Body of pancreas (tissue), 4 donors: ENCODE measurements at regions not wholly inside any gene's neighbourhood (a gene's known extent, or its start where the extent isn't known, plus 50 kb on each side); places are given as distances from the start of the nearest gene placed in this dataset.

ENCODE experiments used
- ATAC-seq: fragments of 150-250 bp; one replicate; pipeline ENCODE4 v1.9.1; 2016
- DNase-seq, 4 donors: peaks; one replicate each; pipeline ENCODE4 v3.0.0-alpha.2; 2019
- H3K27ac ChIP-seq, 4 donors: fragments of 200-600 bp; sonication (generic); 1 replicate in 3 of 4; 2 replicates in 1 of 4; pipeline versions ENCODE4 v1.5.1 to v1.6.1; 2016 to 2019; ENCODE audit warnings: mild to moderate bottlenecking in 1 of 4, mixed read lengths in 1 of 4, moderate library complexity in 1 of 4
- H3K27me3 ChIP-seq, 2 donors: fragments of 200-600 bp; sonication (generic); one replicate each; pipeline ENCODE4 v1.6.0; 2016; ENCODE audit warnings: mild to moderate bottlenecking in 1 of 2
- H3K36me3 ChIP-seq, 2 donors: fragments of 200-600 bp; sonication (generic); replicated peaks in 1 of 2; 2 replicates each; pipeline ENCODE4 v1.5.1; 2016; ENCODE audit warnings: low read depth in 2 of 2; ENCODE audit not compliant: insufficient read depth in 1 of 2
- H3K4me1 ChIP-seq: fragments of 200-600 bp; sonication (generic); one replicate; pipeline ENCODE4 v1.6.0; 2016
- H3K4me3 ChIP-seq, 2 donors: fragments of 200-600 bp; sonication (generic); 1 replicate in 1 of 2; 2 replicates in 1 of 2; pipeline ENCODE4 v1.5.1; 2016 to 2019
- H3K9me3 ChIP-seq, 3 donors: fragments of 200-600 bp; sonication (generic); 1 replicate in 2 of 3; 2 replicates in 1 of 3; pipeline ENCODE4 v1.5.1; 2016
- CTCF ChIP-seq, 7 experiments: fragments of 450-650 bp in 4 of 7; fragments of 200-600 bp in 3 of 7; sonication (generic) in 3 of 7; IDR thresholded peaks; one replicate each; pipeline ENCODE4 v1.5.1; 2016 to 2019; ENCODE audit warnings: antibody characterized with exemption in 7 of 7
- POLR2A ChIP-seq, 3 donors: fragments of 450-650 bp; IDR thresholded peaks; one replicate each; pipeline ENCODE4 v1.6.1; 2016; ENCODE audit warnings: antibody characterized with exemption in 3 of 3, mild to moderate bottlenecking in 2 of 3
- WGBS, 2 donors: methylation state at CpG; one replicate each; pipeline ENCODE4 v1.1.5; 2017; 5-methylcytosine and 5-hydroxymethylcytosine counted together
- intact Hi-C: fragments of 100-400 bp; cut with DNase I; formaldehyde crosslinking; loops from one replicate; pipeline ENCODE4 v1.15.1; 2023

GRCh38 chr1:60345621-60346020 is 272.1 kb upstream of the C1orf87 start:
- no peaks in the 10 kb centered on the region for H3K4me1 ChIP-seq
- H3K9me3 ChIP-seq: no peaks in the 10 kb centered on the region
- 75 to 93% methylated on average over 1 of the region's 1 CpG for WGBS, 2 donors
- ATAC-seq (no peak), DNase-seq (no peak)
- H3K4me3 ChIP-seq: no peak overlapping the region
- TF ChIP-seq POLR2A (IDR thresholded peaks at IDR 0.05) (no peak), CTCF (IDR thresholded peaks at IDR 0.05) (no peak)
- intact Hi-C loops: no loop called here
- no peaks in the 10 kb centered on the region for H3K27me3 ChIP-seq
- H3K36me3 ChIP-seq: no peaks in the 10 kb centered on the region
- H3K27ac ChIP-seq: no peak overlapping the region

DNA sequence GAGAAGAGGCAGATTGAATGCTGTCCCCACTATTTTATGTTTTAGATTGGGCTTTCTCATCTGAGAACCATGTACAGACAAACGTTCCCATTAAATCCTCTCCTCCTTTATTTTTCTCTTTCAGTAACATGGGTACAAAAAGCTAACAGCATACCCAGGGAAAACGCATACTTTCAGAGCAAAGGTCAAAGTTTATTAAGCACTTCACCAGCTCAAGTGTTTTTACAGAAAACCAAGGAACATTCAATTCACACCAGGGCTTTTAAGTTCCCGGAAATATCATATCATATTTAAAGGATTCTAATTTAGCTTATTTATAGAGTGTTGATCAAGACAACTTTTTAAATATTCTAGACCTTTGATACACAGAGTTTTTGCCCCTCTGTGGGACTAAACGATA is 271.5 kb upstream of the C1orf87 start:
- 58% methylated on average over 4 of the region's 4 CpGs for WGBS, 2 donors
- H3K27me3 ChIP-seq: no peaks in the 10 kb centered on the region
- intact Hi-C loops: no loop called here
- TF ChIP-seq POLR2A (IDR thresholded peaks at IDR 0.05): no peak
- TF ChIP-seq CTCF (IDR thresholded peaks at IDR 0.05): no peak
- no peaks in the 10 kb centered on the region for H3K4me1 ChIP-seq
- no peak overlapping the region for H3K4me3 ChIP-seq
- DNase-seq (no peak), ATAC-seq (no peak)
- no peaks in the 10 kb centered on the region for H3K36me3 ChIP-seq
- no peak overlapping the region for H3K27ac ChIP-seq
- H3K9me3 ChIP-seq: no peaks in the 10 kb centered on the region

GRCh38 chr1:60343736-60344135 is 270.2 kb upstream of the C1orf87 start:
- Histone ChIP-seq H3K36me3 (no peaks in the 10 kb centered on the region), H3K27me3 (no peaks in the 10 kb centered on the region), H3K9me3 (no peaks in the 10 kb centered on the region), H3K4me1 (no peaks in the 10 kb centered on the region), H3K27ac (no peak overlapping the region), H3K4me3 (no peak overlapping the region)
- no peak for TF ChIP-seq CTCF (IDR thresholded peaks at IDR 0.05)
- no peak for TF ChIP-seq POLR2A (IDR thresholded peaks at IDR 0.05)
- DNase-seq: no peak
- 89 to 97% methylated on average over 2 of the region's 2 CpGs for WGBS, 2 donors
- ATAC-seq: no peak
- intact Hi-C loops: no loop called here

- no peak for DNase-seq
- H3K4me1 ChIP-seq: no peaks in the 10 kb centered on the region
- no peak overlapping the region for H3K27ac ChIP-seq
- no peak for ATAC-seq
- WGBS, 2 donors: 85 to 88% methylated on average over 1 of the region's 1 CpG
- H3K9me3 ChIP-seq: no peaks in the 10 kb centered on the region
- intact Hi-C loops: no loop called here
- no peaks in the 10 kb centered on the region for H3K27me3 ChIP-seq
- H3K36me3 ChIP-seq: no peaks in the 10 kb centered on the region
- TF ChIP-seq POLR2A (IDR thresholded peaks at IDR 0.05) (no peak), CTCF (IDR thresholded peaks at IDR 0.05) (no peak)
- H3K4me3 ChIP-seq: no peak overlapping the region
Observed at GRCh38 chr1:60342569-60342968, 269.0 kb upstream of the C1orf87 start.

DNA sequence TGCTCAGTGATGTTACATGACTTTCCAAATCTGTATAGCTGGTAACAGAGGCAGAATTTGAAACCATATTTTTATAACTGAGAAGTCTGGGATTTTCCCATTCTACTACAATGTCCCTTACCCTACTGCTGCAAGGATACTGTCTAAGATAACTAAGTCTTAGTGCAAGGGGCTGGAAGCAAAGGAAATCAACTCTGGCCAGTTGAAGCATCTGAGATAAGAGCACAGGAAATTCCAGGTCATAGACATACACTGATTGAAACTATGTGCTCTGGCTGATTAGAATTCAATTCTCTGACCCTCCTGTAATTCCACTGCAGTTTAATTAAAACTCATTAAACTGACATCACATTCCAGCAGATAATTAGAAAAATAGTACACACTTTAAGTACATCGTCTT is 267.7 kb upstream of the C1orf87 start:
- Histone ChIP-seq H3K4me1 (no peaks in the 10 kb centered on the region), H3K9me3 (no peaks in the 10 kb centered on the region), H3K36me3 (no peaks in the 10 kb centered on the region), H3K4me3 (no peak overlapping the region), H3K27ac (no peak overlapping the region), H3K27me3 (no peaks in the 10 kb centered on the region)
- ATAC-seq (no peak), DNase-seq (no peak)
- intact Hi-C loops: no loop called here
- WGBS, 2 donors: 85 to 88% methylated on average over 1 of the region's 1 CpG
- TF ChIP-seq CTCF (IDR thresholded peaks at IDR 0.05) (no peak), POLR2A (IDR thresholded peaks at IDR 0.05) (no peak)
